NCI-H146 treated with DMSO at 0.1 percent for 48 hours (cell line): ENCODE measurements at regions not wholly inside any gene's neighbourhood (a gene's known extent, or its start where the extent isn't known, plus 50 kb on each side); places are given as distances from the start of the nearest gene placed in this dataset.
"Not testable (repeated sequence)": the region's sequence is repeated elsewhere in the genome, so short reads cannot be mapped to it uniquely, and the experiment has no call there.

Experiments
- DNase-seq: peaks from one replicate; lab custom pipeline; 2025; ENCODE audit not compliant: unreplicated experiment; lab: John Stamatoyannopoulos, UW

- DNase-seq, result no peak
These were observed 182.2 kb downstream of the INHBB start for GRCh38 chr2:120528051-120528692.

- no peak for DNase-seq
These were observed 182.7 kb downstream of the INHBB start for GRCh38 chr2:120528693-120529076.

GRCh38 chr2:120530781-120531180, 184.8 kb downstream of the INHBB start:
- DNase-seq, result no peak

GRCh38 chr2:120531365-120531764, 185.4 kb downstream of the INHBB start:
- DNase-seq, result no peak

- DNase-seq, result no peak
These were observed 186.1 kb downstream of the INHBB start for GRCh38 chr2:120531863-120532600.

- DNase-seq, result no peak
These were observed 187.7 kb downstream of the INHBB start for GRCh38 chr2:120533625-120534024.

- DNase-seq, result no peak
These were observed 188.5 kb downstream of the INHBB start for GRCh38 chr2:120534457-120534856.

GRCh38 chr2:120535081-120535480, 189.1 kb downstream of the INHBB start:
- DNase-seq, result no peak

GRCh38 chr2:120536141-120536540, 190.2 kb downstream of the INHBB start:
- no peak for DNase-seq

GRCh38 chr2:120538691-120539423, 192.9 kb downstream of the INHBB start:
- no peak for DNase-seq

GRCh38 chr2:120539424-120539936, 193.5 kb downstream of the INHBB start:
- DNase-seq, result no peak

GRCh38 chr2:120539937-120540718, 194.2 kb downstream of the INHBB start:
- DNase-seq, result no peak

- no peak for DNase-seq
These were observed 194.7 kb upstream of the GLI2 start for GRCh38 chr2:120540719-120541552.

GRCh38 chr2:120541553-120541932, 194.1 kb upstream of the GLI2 start:
- DNase-seq, result no peak

GRCh38 chr2:120541972-120542670, 193.5 kb upstream of the GLI2 start:
- DNase-seq, result no peak

GRCh38 chr2:120542911-120543527, 192.6 kb upstream of the GLI2 start:
- DNase-seq, result no peak

GRCh38 chr2:120543899-120544298, 191.8 kb upstream of the GLI2 start:
- no peak for DNase-seq

- no peak for DNase-seq
These were observed 191.1 kb upstream of the GLI2 start for GRCh38 chr2:120544522-120544921.

GRCh38 chr2:120545007-120545406, 190.7 kb upstream of the GLI2 start:
- DNase-seq, result not testable (repeated sequence)
